RCC 7860 (cell line): ENCODE measurements at regions not wholly inside any gene's neighbourhood (a gene's known extent, or its start where the extent isn't known, plus 50 kb on each side); places are given as distances from the start of the nearest gene placed in this dataset.
"Not testable (repeated sequence)": the region's sequence is repeated elsewhere in the genome, so short reads cannot be mapped to it uniquely, and the experiment has no call there.

ENCODE experiments used
- DNase-seq: peaks from one replicate; pipeline ENCODE4 v3.0.0-alpha.2; 2015; ENCODE audit warnings: low spot score
- FAIRE-seq: peaks from 2 replicates; lab custom pipeline; 2012; peaks lifted over from hg19 to GRCh38; lab: Jason Lieb, UNC

DNA sequence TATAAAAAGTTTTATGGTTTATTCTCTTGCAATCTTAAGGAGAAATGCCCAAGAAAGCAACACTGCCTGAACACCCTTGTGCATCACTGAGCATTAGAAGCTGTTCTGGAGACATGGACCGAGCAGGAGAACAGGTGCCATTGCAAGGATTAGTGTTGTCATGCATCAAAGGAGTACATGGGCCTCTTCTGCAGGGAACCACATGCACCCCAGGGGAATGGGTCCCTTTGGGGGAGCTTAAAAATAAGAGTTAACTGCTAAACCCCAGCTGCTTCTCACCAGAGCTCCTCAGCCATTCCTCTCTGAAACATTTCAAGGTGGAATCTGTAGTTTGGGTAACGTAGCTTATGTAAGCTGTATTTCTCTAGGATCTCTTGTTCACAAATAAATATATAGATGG, 353.0 kb upstream of the SLC7A11 start:
- DNase-seq, result no peak
- FAIRE-seq, result no peak

DNA sequence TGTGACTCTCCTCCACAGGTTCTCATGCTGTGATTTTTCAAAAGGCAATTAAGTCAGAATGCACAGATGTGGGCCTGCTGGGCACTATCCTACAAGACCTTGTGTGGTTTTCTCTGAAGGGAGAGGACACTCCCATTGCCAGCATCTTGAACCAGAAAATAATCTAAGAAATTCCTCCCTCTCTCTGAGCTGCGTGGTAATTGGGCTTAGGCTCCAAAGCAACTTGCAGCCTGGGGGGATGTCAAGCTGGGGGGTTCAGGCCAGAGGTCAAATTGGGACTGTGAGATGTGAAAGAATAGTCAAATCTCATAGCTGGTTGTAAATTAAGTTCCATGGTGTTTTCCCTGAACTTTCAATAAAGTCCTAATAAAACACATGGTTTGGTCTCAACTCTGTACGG, 350.6 kb upstream of the SLC7A11 start:
- FAIRE-seq (no peak), DNase-seq (no peak)

DNA sequence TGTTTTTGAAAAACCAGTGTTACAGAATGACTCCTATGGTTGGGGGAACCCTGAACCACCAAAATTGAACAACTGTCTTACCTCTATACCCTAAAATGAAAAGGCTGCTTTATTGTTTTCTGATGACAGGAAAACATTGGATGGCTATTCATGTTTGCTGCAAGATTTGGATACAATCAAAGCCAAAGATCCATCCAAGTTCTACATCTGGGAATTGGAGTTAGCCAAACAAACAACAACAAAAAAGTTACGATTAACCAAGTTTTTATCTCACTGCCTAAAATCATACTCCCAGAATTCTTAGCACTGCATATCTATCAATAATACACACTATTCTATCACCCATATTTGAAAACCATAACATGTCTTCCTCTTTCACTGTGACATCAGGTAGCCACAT, 349.7 kb upstream of the SLC7A11 start:
- DNase-seq (no peak), FAIRE-seq (no peak)

DNA sequence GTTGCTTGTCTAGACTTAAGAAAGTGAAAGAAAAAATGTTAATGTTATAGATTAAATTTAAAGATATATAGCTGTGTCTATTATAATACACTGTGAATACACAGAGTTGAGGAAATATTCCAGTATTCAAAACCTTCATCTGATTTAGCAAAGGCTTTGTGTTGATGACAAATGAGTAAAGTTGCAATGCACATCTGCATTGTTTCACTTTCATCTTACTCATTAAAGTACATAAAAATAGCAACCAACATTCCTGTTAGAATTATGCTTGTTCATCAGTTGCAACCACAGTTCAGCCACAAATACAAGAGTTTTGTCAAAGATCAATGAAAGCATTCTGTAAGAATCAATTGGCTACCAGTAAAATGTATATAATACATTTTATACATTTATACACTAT, 346.4 kb upstream of the SLC7A11 start:
- DNase-seq (no peak), FAIRE-seq (no peak)

- FAIRE-seq, result no peak
- no peak for DNase-seq
Observed at GRCh38 chr4:138579146-138579545, 337.0 kb upstream of the SLC7A11 start.

DNA sequence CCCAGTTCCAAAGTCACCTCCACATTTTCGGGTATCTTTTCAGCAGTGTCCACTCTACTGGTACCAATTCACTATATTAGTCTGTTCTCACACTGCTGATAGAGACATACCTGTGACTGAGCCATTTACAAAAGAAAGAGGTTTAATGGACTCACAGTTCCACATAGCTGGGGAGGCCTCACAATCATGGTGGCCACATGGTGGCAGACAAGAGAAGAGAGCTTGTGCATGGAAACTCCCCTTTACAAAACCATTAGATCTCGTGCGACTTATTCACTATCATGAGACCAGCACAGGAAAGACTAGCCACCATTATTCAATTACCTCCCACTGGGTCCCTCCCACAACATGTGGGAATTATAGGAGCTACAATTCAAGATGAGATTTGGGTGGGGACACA, 335.7 kb upstream of the SLC7A11 start:
- not testable (repeated sequence) for DNase-seq, FAIRE-seq

DNA sequence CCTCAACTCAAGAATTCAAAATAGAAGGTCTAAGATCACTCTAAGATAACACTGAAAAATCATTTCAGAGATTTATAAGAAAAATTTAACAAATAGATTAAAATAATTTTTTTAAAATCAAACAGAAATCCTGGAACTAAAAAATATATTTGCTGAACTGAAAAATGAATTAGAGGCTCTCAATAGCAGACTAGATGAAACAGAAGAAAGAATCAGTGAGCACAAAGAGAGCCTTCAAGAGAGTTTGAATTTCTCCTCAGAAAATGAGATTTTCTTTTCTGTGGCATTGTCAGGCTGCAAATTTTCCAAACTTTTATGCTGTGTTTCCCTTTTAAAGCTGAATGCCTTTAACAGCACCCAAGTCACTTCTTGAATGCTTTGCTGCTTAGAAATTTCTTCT, 335.0 kb upstream of the SLC7A11 start:
- no peak for FAIRE-seq
- no peak for DNase-seq

DNA sequence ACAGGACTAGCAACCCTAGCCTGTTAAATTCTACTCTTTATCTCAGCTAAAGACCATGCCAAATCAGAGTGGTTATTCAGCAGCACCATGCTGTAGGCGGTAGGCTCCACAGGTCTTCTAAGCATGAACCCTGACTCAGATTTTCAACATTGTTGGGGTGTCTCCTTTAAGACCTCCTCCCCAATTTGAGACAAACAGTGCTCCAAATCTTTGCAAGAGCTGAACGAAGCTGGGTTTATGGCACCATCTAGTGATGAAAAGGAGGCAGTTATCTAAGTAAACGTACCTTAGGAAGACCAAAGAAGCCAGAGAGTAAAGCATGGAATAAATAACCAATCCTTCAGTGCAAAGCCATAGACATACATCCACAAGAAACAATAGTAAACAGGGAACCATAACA, 334.5 kb upstream of the SLC7A11 start:
- no peak for DNase-seq
- no peak for FAIRE-seq

DNA sequence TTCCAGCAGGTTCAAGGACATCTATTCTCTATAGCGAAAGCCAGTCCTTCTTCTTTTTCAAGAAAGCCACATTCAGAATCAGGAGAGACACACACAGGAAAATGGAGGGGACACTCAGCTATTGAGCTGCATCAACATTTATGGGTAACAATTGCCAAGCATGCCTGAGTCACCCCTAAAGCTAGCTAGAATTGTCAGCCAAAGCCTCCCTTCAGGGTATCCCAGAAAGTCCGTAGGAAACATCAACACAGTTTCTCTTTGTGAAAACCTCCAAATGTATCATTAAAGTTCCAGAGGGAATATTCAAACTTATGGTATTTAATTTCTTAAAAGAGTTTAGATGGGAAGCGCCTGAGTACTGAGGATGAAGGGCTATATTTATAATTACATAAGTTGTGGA, 331.1 kb upstream of the SLC7A11 start:
- FAIRE-seq, result no peak
- no peak for DNase-seq

DNA sequence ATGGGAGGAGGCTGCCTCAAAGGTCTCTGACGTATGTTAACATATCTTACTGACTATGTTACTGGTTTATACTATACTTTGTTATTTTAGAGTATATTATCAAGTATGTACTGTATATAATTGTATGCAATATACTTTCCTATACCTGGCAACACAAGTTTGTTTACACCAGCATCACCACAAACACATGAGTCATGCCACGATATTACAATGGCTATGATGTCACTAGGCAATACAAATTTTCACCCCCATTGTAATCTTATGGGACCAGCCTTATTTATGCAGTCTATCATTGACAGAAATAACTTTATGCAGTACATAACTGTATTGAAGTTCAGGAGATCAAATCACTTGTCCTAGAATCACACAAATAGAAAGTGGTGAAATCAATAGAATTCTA, 329.9 kb upstream of the SLC7A11 start:
- FAIRE-seq (no peak), DNase-seq (no peak)

GRCh38 chr4:138567696-138568095, 325.5 kb upstream of the SLC7A11 start:
- FAIRE-seq, result no peak
- DNase-seq, result no peak

- DNase-seq (no peak), FAIRE-seq (no peak)
Observed at GRCh38 chr4:138565576-138565975, 323.4 kb upstream of the SLC7A11 start.

- FAIRE-seq, result no peak
- DNase-seq, result no peak
Observed at GRCh38 chr4:138562544-138562991, 320.4 kb upstream of the SLC7A11 start.

- FAIRE-seq, result no peak
- DNase-seq, result no peak
Observed at GRCh38 chr4:138561906-138562305, 319.8 kb upstream of the SLC7A11 start.

GRCh38 chr4:138561276-138561880, 319.2 kb upstream of the SLC7A11 start:
- FAIRE-seq, result no peak
- DNase-seq, result no peak

GRCh38 chr4:138560448-138560847, 318.3 kb upstream of the SLC7A11 start:
- FAIRE-seq (no peak), DNase-seq (no peak)

- no peak for DNase-seq
- no peak for FAIRE-seq
Observed at GRCh38 chr4:138558886-138559285, 316.7 kb upstream of the SLC7A11 start.

GRCh38 chr4:138555584-138555983, 313.4 kb upstream of the SLC7A11 start:
- FAIRE-seq (no peak), DNase-seq (no peak)

- FAIRE-seq, result no peak
- DNase-seq, result no peak
Observed at GRCh38 chr4:138555108-138555507, 313.0 kb upstream of the SLC7A11 start.

- FAIRE-seq, result no peak
- DNase-seq, result no peak
Observed at GRCh38 chr4:138553001-138553845, 311.1 kb upstream of the SLC7A11 start.

DNA sequence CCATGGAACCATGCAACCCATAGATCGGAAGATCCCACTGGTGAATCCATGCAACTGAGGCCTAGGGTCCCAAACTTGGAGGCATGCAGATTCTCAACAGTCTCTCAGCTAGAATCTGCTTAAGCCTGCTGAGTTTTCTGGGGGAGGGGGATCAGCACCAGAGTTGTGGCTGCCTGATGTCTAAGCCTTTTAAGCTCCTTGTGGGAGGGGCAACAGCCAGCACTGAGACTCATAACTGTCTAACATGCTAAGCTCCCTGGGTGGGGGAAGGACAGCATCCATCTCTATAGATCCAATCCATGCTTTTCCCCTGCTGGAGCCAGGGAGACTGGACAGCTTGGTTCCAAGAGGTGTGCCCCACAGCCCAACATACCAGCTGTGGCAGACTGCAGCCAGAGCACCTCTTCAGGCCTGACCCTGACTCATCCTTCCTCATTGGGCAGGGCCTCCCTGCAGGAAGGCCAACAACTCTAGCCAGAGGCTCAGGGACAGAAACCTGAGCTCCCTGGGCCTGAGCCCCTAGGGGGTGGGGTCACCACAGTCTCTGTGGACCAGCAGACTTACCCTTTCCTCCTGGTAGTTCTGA, 300.1 kb upstream of the SLC7A11 start:
- DNase-seq, result no peak
- FAIRE-seq, result no peak
